ENCODE measurements at regions not wholly inside any gene's neighbourhood (a gene's known extent, or its start where the extent isn't known, plus 50 kb on each side); places are given as distances from the start of the nearest gene placed in this dataset.

- no peak for TF ChIP-seq MAFK (conservative IDR thresholded peaks at IDR 0.05 in 1 of 2, IDR thresholded peaks at IDR 0.05 in 1 of 2; ENCODE audit: low read length in 2 of 2)
These were observed 187.5 kb upstream of the DIO3 start (continued) for GRCh38 chr14:101373690-101374295.

DNA sequence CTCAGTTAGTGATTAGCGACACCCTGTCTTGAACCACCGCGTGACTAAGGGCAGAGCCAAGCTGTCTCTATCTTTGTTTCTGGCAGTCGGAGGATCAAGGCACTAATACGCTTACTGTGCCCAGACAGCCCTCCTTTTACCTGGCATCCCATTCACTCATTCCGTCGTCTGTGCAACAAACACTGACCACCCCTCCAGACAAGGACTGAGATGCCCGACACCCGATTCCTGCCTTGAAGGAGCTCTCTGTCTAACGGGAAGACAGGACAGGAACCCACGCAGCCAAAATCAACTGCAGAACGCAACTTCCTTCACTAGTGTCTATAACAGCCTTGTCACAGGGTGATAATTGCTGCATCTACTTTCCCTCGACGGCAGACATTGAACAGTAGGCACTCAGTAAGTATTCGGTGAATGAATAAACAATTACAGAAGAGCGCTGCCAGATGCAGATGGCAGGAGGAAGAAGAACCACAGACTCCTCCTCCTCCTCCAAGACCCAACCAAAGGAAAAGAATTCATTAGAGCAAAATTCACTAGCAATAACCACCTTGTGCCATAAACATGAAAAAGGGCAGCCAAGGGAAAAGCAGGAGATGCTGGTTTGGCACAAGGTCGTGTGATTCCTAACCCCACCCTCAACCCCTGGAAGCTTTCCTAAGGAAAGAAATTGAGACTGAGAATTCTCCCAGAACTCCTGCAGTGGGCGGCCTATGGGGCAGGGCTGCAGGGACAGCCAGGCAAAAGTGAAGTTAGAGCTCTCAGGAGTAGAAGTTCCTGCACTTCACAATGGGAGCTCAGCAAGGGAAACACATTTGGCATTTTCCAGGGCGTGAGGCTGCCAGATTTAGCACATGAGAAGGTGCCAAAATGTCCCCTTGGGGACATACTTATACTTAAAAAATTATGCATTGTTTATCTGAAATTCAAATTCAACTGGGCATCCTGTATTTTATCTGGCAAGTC is 186.6 kb upstream of the DIO3 start:
- no peak for TF ChIP-seq TARDBP (CRISPR knock-in tag; IDR thresholded peaks at IDR 0.05)
- no peak for TF ChIP-seq HNRNPUL1 (IDR thresholded peaks at IDR 0.05; ENCODE audit: low read depth, low read length)
- TF ChIP-seq PAF1 (CRISPR knock-in tag; IDR thresholded peaks at IDR 0.05): no peak
- intact Hi-C loops (cut with micrococcal nuclease; ENCODE audit: unreplicated experiment) (no loop called here), in situ Hi-C loops (cut with HindIII; ENCODE audit: extremely low pct_ligation_motif_present, low pct_unique_long_range_greater_than_20kb) (no loop called here)
- DNase-seq (ENCODE audit: low spot score): no peak
- no peaks in the 10 kb centered on the region for H3K9me3 ChIP-seq (ENCODE audit: low read length)
- no peaks in the 10 kb centered on the region for H3K4me1 ChIP-seq (ENCODE audit: insufficient read depth, low read length)
- H3K27me3 ChIP-seq (ENCODE audit: control insufficient read depth in 1 of 2, insufficient read depth in 2 of 2, low read length in 2 of 2): peaks cover 2 to 18% of the 10 kb centered on the region in 2 experiments; a peak in 2 of 5 replicates
- no peaks in the 10 kb centered on the region for H3K36me3 ChIP-seq (replicated peaks in 1 of 2; ENCODE audit: control insufficient read depth in 1 of 2, insufficient read depth in 2 of 2, low read length in 2 of 2)
- no peak overlapping the region for H2AFZ ChIP-seq (ENCODE audit: low read length)
- H4K20me1 ChIP-seq (ENCODE audit: insufficient read depth, low read length): no peaks in the 10 kb centered on the region
- no peak overlapping the region for H3K27ac ChIP-seq (ENCODE audit: extremely low read length, insufficient read depth, low read length)
- H3K79me2 ChIP-seq (ENCODE audit: insufficient read depth, low read length): no peaks in the 10 kb centered on the region
- CTCF ChIA-PET (ENCODE audit: low intra/inter-chr PET ratio, low total read pairs): no interaction called here
- no peak overlapping the region for H3K4me3 ChIP-seq (replicated peaks in 1 of 3; ENCODE audit: insufficient read depth in 1 of 3, low read depth in 2 of 3, low read length in 3 of 3)
- no TSS peak for BruUV-seq (replicated peaks)
- no peak for FAIRE-seq
- POLR2A ChIA-PET: no interaction called here
- H3K4me2 ChIP-seq (ENCODE audit: low read depth, low read length): no peak overlapping the region
- ATAC-seq: no peak
- no peak overlapping the region for H3K9ac ChIP-seq (ENCODE audit: insufficient read depth, low read depth, low read length)
- WGBS (ENCODE audit: low lambda C conversion rate): 75% methylated on average over 18 of the region's 19 CpGs

DNA sequence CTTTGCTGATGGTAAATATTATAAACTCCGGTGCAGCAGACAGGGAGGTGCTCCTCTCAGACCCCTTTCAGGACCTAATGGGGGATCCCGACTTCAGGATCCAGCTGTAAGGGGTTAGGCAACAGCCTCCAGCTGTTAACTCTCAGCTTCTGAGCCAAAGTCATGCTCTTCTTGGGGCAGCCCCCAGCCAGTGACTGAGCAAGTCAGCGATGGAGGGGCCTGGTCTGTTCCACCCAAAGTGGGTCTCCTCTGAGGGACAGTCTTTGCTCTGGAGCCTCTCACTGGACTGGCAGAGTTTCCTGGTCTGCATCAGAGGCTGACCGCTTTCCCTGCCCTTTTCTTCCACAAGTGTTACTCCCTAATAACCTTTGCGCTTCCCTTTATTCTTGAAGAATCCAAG is 184.2 kb upstream of the DIO3 start:
- 60% methylated on average over 3 of the region's 5 CpGs for WGBS (ENCODE audit: low lambda C conversion rate)
- intact Hi-C loops (cut with micrococcal nuclease; ENCODE audit: unreplicated experiment) (no loop called here), in situ Hi-C loops (cut with HindIII; ENCODE audit: extremely low pct_ligation_motif_present, low pct_unique_long_range_greater_than_20kb) (no loop called here)
- Histone ChIP-seq H3K9ac (ENCODE audit: insufficient read depth, low read depth, low read length) (no peak overlapping the region), H2AFZ (ENCODE audit: low read length) (no peak overlapping the region), H3K79me2 (ENCODE audit: insufficient read depth, low read length) (no peaks in the 10 kb centered on the region), H3K27me3 (ENCODE audit: control insufficient read depth in 1 of 2, insufficient read depth in 2 of 2, low read length in 2 of 2) (peaks cover 2 to 13% of the 10 kb centered on the region in 2 experiments; a peak in 2 of 5 replicates), H3K4me3 (replicated peaks in 1 of 3; ENCODE audit: insufficient read depth in 1 of 3, low read depth in 2 of 3, low read length in 3 of 3) (no peak overlapping the region), H3K4me2 (ENCODE audit: low read depth, low read length) (no peak overlapping the region), H3K27ac (ENCODE audit: extremely low read length, insufficient read depth, low read length) (no peak overlapping the region), H3K9me3 (ENCODE audit: low read length) (no peaks in the 10 kb centered on the region), H4K20me1 (ENCODE audit: insufficient read depth, low read length) (no peaks in the 10 kb centered on the region), H3K4me1 (ENCODE audit: insufficient read depth, low read length) (no peaks in the 10 kb centered on the region), H3K36me3 (replicated peaks in 1 of 2; ENCODE audit: control insufficient read depth in 1 of 2, insufficient read depth in 2 of 2, low read length in 2 of 2) (no peaks in the 10 kb centered on the region)
- TF ChIP-seq EP300 (IDR thresholded peaks at IDR 0.05; ENCODE audit: low read depth in 2 of 2, low read length in 2 of 2) (no peak), EP300 (CRISPR knock-in tag; IDR thresholded peaks at IDR 0.05; ENCODE audit: borderline replicate concordance) (no peak), PTBP1 (IDR thresholded peaks at IDR 0.05; ENCODE audit: low read depth, low read length, poor library complexity, severe bottlenecking) (no peak), SALL2 (CRISPR knock-in tag; IDR thresholded peaks at IDR 0.05) (no peak), ZNF33A (CRISPR knock-in tag; IDR thresholded peaks at IDR 0.05; ENCODE audit: borderline replicate concordance) (no peak), RXRA (CRISPR knock-in tag; IDR thresholded peaks at IDR 0.05) (no peak), SMYD3 (CRISPR knock-in tag; IDR thresholded peaks at IDR 0.05) (no peak), NFYC (CRISPR knock-in tag; IDR thresholded peaks at IDR 0.05) (no peak), ZNF430 (CRISPR knock-in tag; IDR thresholded peaks at IDR 0.05) (no peak), ATF7-NPFF (CRISPR knock-in tag; IDR thresholded peaks at IDR 0.05; ENCODE audit: low read depth) (no peak)
- FAIRE-seq (no peak), ATAC-seq (no peak), DNase-seq (ENCODE audit: low spot score) (no peak)
- no TSS peak for BruUV-seq (replicated peaks)
- ChIA-PET POLR2A (no interaction called here), CTCF (ENCODE audit: low intra/inter-chr PET ratio, low total read pairs) (no interaction called here)
